ENCODE measurements at regions not wholly inside any gene's neighbourhood (a gene's known extent, or its start where the extent isn't known, plus 50 kb on each side); places are given as distances from the start of the nearest gene placed in this dataset.
A peak's percentile ranks its signal among the peaks of the same experiment; 100 is the strongest.

DNA sequence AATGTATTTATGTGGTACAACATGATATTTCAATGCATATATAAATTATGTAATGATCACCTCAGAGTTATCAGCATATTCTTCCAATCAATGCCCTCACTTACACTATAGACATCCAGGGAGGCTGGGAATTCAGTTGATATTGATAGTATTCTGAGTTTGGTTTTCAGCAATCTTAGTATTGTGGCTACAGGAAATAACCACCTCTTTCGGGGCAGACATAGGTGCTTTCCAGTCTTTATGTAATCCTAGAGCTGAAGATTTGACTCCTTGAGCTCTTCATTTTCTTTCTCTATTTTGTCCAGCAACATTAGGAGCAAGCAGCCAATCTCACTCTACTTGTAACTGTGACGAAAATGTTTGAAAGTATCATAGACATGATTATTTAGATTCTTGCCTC lies 712.7 kb upstream of the KIRREL3 start:
- Histone ChIP-seq H3K36me3 (ENCODE audit: control insufficient read depth, insufficient read depth, low read length) (no peaks in the 10 kb centered on the region), H3K27ac (ENCODE audit: low read depth, low read length) (no peak overlapping the region), H3K4me3 (ENCODE audit: low read depth, low read length) (no peak overlapping the region), H3K9me3 (ENCODE audit: control insufficient read depth, insufficient read depth, low read length) (no peaks in the 10 kb centered on the region), H3K4me1 (ENCODE audit: control insufficient read depth, insufficient read depth, low read length) (no peaks in the 10 kb centered on the region), H3K27me3 (ENCODE audit: control insufficient read depth, insufficient read depth, low read length) (no peaks in the 10 kb centered on the region)
- DNase-seq (ENCODE audit: low read depth in 4 of 6, low spot score in 6 of 6): no peak
- 100% methylated on average over 1 of the region's 2 CpGs for WGBS (ENCODE audit: insufficient coverage)

DNA sequence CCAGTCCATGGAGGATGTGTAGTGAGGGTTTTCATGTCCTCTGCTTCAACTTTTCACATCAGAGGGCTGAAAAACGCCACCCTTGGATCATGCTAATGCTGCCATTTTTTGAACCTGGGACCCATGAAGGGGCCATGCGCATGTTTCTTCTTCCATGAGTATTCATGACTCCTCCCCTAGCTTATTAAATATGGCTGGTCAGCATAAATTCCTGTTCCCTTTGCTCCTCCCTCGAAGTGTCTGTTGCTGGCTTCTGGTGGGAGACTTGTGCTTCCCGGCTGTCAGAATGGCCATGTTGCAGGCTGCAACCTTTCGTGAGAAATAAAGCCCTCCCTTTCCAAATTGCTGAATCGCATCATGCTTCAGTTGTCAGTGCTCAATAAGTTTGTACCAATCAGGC lies 711.2 kb upstream of the KIRREL3 start:
- no peaks in the 10 kb centered on the region for H3K36me3 ChIP-seq (ENCODE audit: control insufficient read depth, insufficient read depth, low read length)
- 98% methylated on average over 6 of the region's 6 CpGs for WGBS (ENCODE audit: insufficient coverage)
- no peak overlapping the region for H3K4me3 ChIP-seq (ENCODE audit: low read depth, low read length)

GRCh38 chr11:127710831-127711230 lies 710.3 kb upstream of the KIRREL3 start:
- Histone ChIP-seq H3K27ac (ENCODE audit: low read depth, low read length) (no peak overlapping the region), H3K9me3 (ENCODE audit: control insufficient read depth, insufficient read depth, low read length) (no peaks in the 10 kb centered on the region), H3K4me3 (ENCODE audit: low read depth, low read length) (no peak overlapping the region), H3K4me1 (ENCODE audit: control insufficient read depth, insufficient read depth, low read length) (no peaks in the 10 kb centered on the region), H3K36me3 (ENCODE audit: control insufficient read depth, insufficient read depth, low read length) (no peaks in the 10 kb centered on the region), H3K27me3 (ENCODE audit: control insufficient read depth, insufficient read depth, low read length) (no peaks in the 10 kb centered on the region)
- WGBS (ENCODE audit: insufficient coverage): 79% methylated on average over 1 of the region's 1 CpG
- no peak for DNase-seq (ENCODE audit: low read depth in 4 of 6, low spot score in 6 of 6)

More for the DNA sequence above, 711.2 kb upstream of the KIRREL3 start:
- no peaks in the 10 kb centered on the region for H3K4me1 ChIP-seq (ENCODE audit: control insufficient read depth, insufficient read depth, low read length)
- no peaks in the 10 kb centered on the region for H3K9me3 ChIP-seq (ENCODE audit: control insufficient read depth, insufficient read depth, low read length)
- no peaks in the 10 kb centered on the region for H3K27me3 ChIP-seq (ENCODE audit: control insufficient read depth, insufficient read depth, low read length)
- DNase-seq (ENCODE audit: low read depth in 4 of 6, low spot score in 6 of 6): no peak
- H3K27ac ChIP-seq (ENCODE audit: low read depth, low read length): no peak overlapping the region

GRCh38 chr11:127709960-127710359 lies 709.4 kb upstream of the KIRREL3 start:
- H3K27me3 ChIP-seq (ENCODE audit: control insufficient read depth, insufficient read depth, low read length): no peaks in the 10 kb centered on the region
- WGBS (ENCODE audit: insufficient coverage): 43% methylated on average over 2 of the region's 3 CpGs
- H3K36me3 ChIP-seq (ENCODE audit: control insufficient read depth, insufficient read depth, low read length): no peaks in the 10 kb centered on the region
- peak in 2 of 6 donors; percentile 17 to 50 for DNase-seq (ENCODE audit: low read depth in 4 of 6, low spot score in 6 of 6)
- H3K9me3 ChIP-seq (ENCODE audit: control insufficient read depth, insufficient read depth, low read length): no peaks in the 10 kb centered on the region
- no peak overlapping the region for H3K4me3 ChIP-seq (ENCODE audit: low read depth, low read length)
- H3K4me1 ChIP-seq (ENCODE audit: control insufficient read depth, insufficient read depth, low read length): no peaks in the 10 kb centered on the region
- H3K27ac ChIP-seq (ENCODE audit: low read depth, low read length): no peak overlapping the region

GRCh38 chr11:127693686-127694085 lies 693.1 kb upstream of the KIRREL3 start:
- H3K9me3 ChIP-seq (ENCODE audit: control insufficient read depth, insufficient read depth, low read length): peaks cover 2% of the 10 kb centered on the region
- no peak for DNase-seq (ENCODE audit: low read depth in 4 of 6, low spot score in 6 of 6)
- H3K4me1 ChIP-seq (ENCODE audit: control insufficient read depth, insufficient read depth, low read length): no peaks in the 10 kb centered on the region
- H3K4me3 ChIP-seq (ENCODE audit: low read depth, low read length): no peak overlapping the region
- H3K27ac ChIP-seq (ENCODE audit: low read depth, low read length): no peak overlapping the region
- WGBS (ENCODE audit: insufficient coverage): 80% methylated on average over 1 of the region's 3 CpGs
- H3K27me3 ChIP-seq (ENCODE audit: control insufficient read depth, insufficient read depth, low read length): no peaks in the 10 kb centered on the region
- no peaks in the 10 kb centered on the region for H3K36me3 ChIP-seq (ENCODE audit: control insufficient read depth, insufficient read depth, low read length)

GRCh38 chr11:127683321-127683720 lies 682.8 kb upstream of the KIRREL3 start:
- H3K4me1 ChIP-seq (ENCODE audit: control insufficient read depth, insufficient read depth, low read length): no peaks in the 10 kb centered on the region
- no peak overlapping the region for H3K27ac ChIP-seq (ENCODE audit: low read depth, low read length)
- no peak for DNase-seq (ENCODE audit: low read depth in 4 of 6, low spot score in 6 of 6)
- H3K9me3 ChIP-seq (ENCODE audit: control insufficient read depth, insufficient read depth, low read length): no peaks in the 10 kb centered on the region
- no peaks in the 10 kb centered on the region for H3K27me3 ChIP-seq (ENCODE audit: control insufficient read depth, insufficient read depth, low read length)
- no peaks in the 10 kb centered on the region for H3K36me3 ChIP-seq (ENCODE audit: control insufficient read depth, insufficient read depth, low read length)
- H3K4me3 ChIP-seq (ENCODE audit: low read depth, low read length): no peak overlapping the region
- WGBS (ENCODE audit: insufficient coverage): 100% methylated on average over 1 of the region's 4 CpGs

DNA sequence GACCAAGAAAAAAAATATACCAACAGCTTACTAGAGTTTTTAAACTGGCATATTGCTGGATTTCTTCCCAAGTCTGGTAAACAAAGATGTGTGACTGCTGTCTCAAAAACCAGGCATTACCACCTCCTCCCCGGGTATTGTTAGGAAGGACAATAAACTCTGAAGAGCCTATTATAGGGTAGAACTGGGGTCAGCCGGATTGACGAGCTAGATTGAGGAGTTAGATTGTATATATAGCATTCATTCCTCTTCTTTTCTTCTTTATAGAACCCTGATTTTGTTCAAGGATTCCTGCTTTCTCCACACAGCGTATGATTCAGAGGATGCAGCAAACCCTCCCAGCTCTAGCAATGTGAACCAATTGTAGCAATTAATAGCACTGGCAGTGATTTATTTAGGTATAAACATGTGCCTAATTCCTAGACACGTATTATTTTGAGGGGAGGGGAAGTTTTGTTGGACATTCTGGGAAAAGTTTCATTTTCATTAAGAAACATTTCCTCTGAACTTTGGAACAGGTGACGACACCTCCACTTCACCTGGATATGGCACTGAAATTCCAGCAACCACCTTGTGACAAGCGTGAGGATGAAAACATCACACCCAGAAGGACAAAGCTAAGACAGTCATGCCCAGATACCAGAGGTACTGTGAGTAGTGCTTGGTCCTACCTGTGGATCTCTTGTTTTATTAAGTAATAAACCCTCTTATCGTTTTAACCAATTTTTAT lies 679.4 kb upstream of the KIRREL3 start:
- Histone ChIP-seq H3K9me3 (ENCODE audit: control insufficient read depth, insufficient read depth, low read length) (no peaks in the 10 kb centered on the region), H3K27ac (ENCODE audit: low read depth, low read length) (no peak overlapping the region), H3K4me1 (ENCODE audit: control insufficient read depth, insufficient read depth, low read length) (no peaks in the 10 kb centered on the region), H3K27me3 (ENCODE audit: control insufficient read depth, insufficient read depth, low read length) (no peaks in the 10 kb centered on the region), H3K4me3 (ENCODE audit: low read depth, low read length) (no peak overlapping the region), H3K36me3 (ENCODE audit: control insufficient read depth, insufficient read depth, low read length) (no peaks in the 10 kb centered on the region)
- no CpG with 5 or more reads among the region's 8 CpGs for WGBS (ENCODE audit: insufficient coverage)
- DNase-seq (ENCODE audit: low read depth in 4 of 6, low spot score in 6 of 6): peak in 1 of 6 donors; percentile 38

DNA sequence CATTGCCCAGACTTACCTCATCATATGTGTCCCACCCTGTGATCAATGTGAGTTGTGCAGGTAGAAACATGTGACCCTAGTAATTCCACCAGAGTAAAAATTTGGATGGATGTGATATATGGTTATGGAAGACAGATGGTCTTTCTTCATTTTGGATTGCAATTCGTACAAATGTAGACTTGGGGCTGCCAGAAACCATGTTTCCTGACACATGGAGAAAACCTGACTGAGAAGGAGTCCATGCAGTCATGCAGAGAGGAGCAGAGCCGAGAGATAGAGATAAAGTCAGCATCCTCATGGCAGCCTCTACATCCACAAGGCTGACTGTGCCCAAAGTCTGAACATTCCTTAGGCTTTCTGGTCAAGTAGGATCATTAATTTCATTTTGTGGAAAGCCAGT lies 678.1 kb upstream of the KIRREL3 start:
- Histone ChIP-seq H3K36me3 (ENCODE audit: control insufficient read depth, insufficient read depth, low read length) (no peaks in the 10 kb centered on the region), H3K4me1 (ENCODE audit: control insufficient read depth, insufficient read depth, low read length) (no peaks in the 10 kb centered on the region), H3K27me3 (ENCODE audit: control insufficient read depth, insufficient read depth, low read length) (no peaks in the 10 kb centered on the region), H3K27ac (ENCODE audit: low read depth, low read length) (no peak overlapping the region), H3K4me3 (ENCODE audit: low read depth, low read length) (no peak overlapping the region), H3K9me3 (ENCODE audit: control insufficient read depth, insufficient read depth, low read length) (no peaks in the 10 kb centered on the region)
- WGBS (ENCODE audit: insufficient coverage): 54% methylated on average over 2 of the region's 2 CpGs
- DNase-seq (ENCODE audit: low read depth in 4 of 6, low spot score in 6 of 6): peak in 1 of 6 donors; percentile 53

DNA sequence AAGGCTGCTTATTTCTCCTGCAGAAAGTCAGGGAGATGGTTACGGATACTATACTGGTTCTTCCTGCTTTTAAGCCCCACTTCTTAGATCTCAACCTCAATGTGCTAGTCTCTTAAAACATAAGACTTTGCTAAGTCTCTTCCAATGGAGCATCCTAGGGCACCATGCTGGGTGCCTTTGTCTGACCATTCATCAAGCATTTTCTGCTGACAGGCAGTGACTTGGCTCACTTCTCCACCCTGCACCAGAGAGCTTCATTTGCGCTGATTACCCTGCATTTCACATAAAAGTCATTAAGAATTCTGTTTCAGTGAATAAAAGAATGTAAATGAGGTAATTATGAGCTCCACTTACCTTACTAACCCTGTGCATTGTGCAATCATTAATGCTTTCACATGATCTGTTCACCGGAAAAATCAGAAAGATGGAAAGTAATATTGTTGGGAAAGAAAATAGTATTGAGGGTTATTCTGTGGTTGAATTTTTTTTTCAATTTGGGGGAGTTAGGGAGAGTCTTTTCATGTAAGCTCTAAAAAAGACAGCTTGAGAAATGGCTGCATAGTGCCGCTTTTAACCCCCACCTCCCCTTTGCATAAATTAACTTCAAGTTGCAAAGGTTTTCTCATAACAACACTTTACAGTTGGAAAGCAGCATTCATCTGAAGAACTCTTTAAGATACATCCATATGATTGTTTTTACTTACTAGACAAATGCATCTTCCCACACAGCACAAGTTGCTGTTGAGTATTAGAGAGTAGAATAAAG lies 677.3 kb upstream of the KIRREL3 start:
- H3K27me3 ChIP-seq (ENCODE audit: control insufficient read depth, insufficient read depth, low read length): no peaks in the 10 kb centered on the region
- H3K9me3 ChIP-seq (ENCODE audit: control insufficient read depth, insufficient read depth, low read length): no peaks in the 10 kb centered on the region
- H3K4me1 ChIP-seq (ENCODE audit: control insufficient read depth, insufficient read depth, low read length): no peaks in the 10 kb centered on the region
- 53% methylated on average over 2 of the region's 4 CpGs for WGBS (ENCODE audit: insufficient coverage)
- no peak overlapping the region for H3K4me3 ChIP-seq (ENCODE audit: low read depth, low read length)
- DNase-seq (ENCODE audit: low read depth in 4 of 6, low spot score in 6 of 6): peak in 2 of 6 donors; percentile 41 to 71
- no peaks in the 10 kb centered on the region for H3K36me3 ChIP-seq (ENCODE audit: control insufficient read depth, insufficient read depth, low read length)
- H3K27ac ChIP-seq (ENCODE audit: low read depth, low read length): no peak overlapping the region

GRCh38 chr11:127675581-127675980 lies 675.0 kb upstream of the KIRREL3 start:
- peak in 4 of 6 donors; percentile 4 to 56 (median 29) for DNase-seq (ENCODE audit: low read depth in 4 of 6, low spot score in 6 of 6)
- Histone ChIP-seq H3K4me3 (ENCODE audit: low read depth, low read length) (no peak overlapping the region), H3K27me3 (ENCODE audit: control insufficient read depth, insufficient read depth, low read length) (no peaks in the 10 kb centered on the region), H3K27ac (ENCODE audit: low read depth, low read length) (no peak overlapping the region), H3K9me3 (ENCODE audit: control insufficient read depth, insufficient read depth, low read length) (no peaks in the 10 kb centered on the region), H3K4me1 (ENCODE audit: control insufficient read depth, insufficient read depth, low read length) (no peaks in the 10 kb centered on the region), H3K36me3 (ENCODE audit: control insufficient read depth, insufficient read depth, low read length) (no peaks in the 10 kb centered on the region)
- 50% methylated on average over 1 of the region's 2 CpGs for WGBS (ENCODE audit: insufficient coverage)
